OCI-LY3 (cell line): ENCODE measurements at regions not wholly inside any gene's neighbourhood (a gene's known extent, or its start where the extent isn't known, plus 50 kb on each side); places are given as distances from the start of the nearest gene placed in this dataset.
"Not testable (repeated sequence)": the region's sequence is repeated elsewhere in the genome, so short reads cannot be mapped to it uniquely, and the experiment has no call there.

Experiments
- H2AFZ ChIP-seq: fragments of 200-600, 300-600 bp; shearing (Covaris generic); 2 replicates; pipeline ENCODE4 v1.6.0; 2014; ENCODE audit warnings: antibody characterized with exemption, low read depth, low read length
- H3K27ac ChIP-seq: fragments of 200-600, 300-600 bp; sonication (generic); 2 replicates; pipeline ENCODE4 v1.5.1; 2014; ENCODE audit warnings: mild to moderate bottlenecking, low read length, moderate library complexity, mixed read lengths
- H3K27me3 ChIP-seq: fragments of 200-600, 300-600 bp; sonication (generic); 2 replicates; pipeline ENCODE4 v1.6.1; 2014; ENCODE audit warnings: low read depth, low read length, mixed read lengths
- H3K36me3 ChIP-seq: fragments of 200-600, 300-600 bp; sonication (generic); replicated peaks from 2 replicates; pipeline ENCODE3; 2014; ENCODE audit warnings: low read depth, low read length, mixed read lengths
- H3K4me1 ChIP-seq: fragments of 300-600, 200-600 bp; sonication (generic); 2 replicates; pipeline ENCODE4 v1.6.1; 2014; ENCODE audit warnings: low read length, mixed read lengths
- H3K4me2 ChIP-seq: fragments of 200-600, 300-600 bp; sonication (generic); 2 replicates; pipeline ENCODE4 v1.6.1; 2014; ENCODE audit warnings: low read length, mixed read lengths
- H3K4me3 ChIP-seq: fragments of 300-600, 200-600 bp; sonication (generic); 2 replicates; pipeline ENCODE4 v1.5.1; 2014; ENCODE audit warnings: antibody characterized with exemption, mild to moderate bottlenecking, low read length, moderate library complexity
- H3K79me2 ChIP-seq: fragments of 300-600, 200-600 bp; shearing (Covaris generic); 2 replicates; pipeline ENCODE4 v1.6.1; 2014; ENCODE audit warnings: mild to moderate bottlenecking, low read length, mixed read lengths
- H3K9ac ChIP-seq: fragments of 300-600, 200-600 bp; shearing (Covaris generic); 2 replicates; pipeline ENCODE4 v1.6.0; 2014; ENCODE audit warnings: mild to moderate bottlenecking, low read length, moderate library complexity
- H3K9me3 ChIP-seq: fragments of 200-600, 300-600 bp; shearing (Covaris generic); 2 replicates; pipeline ENCODE4 v1.6.1; 2014; ENCODE audit warnings: low read length, mixed read lengths; ENCODE audit not compliant: insufficient read depth
- H4K20me1 ChIP-seq: fragments of 200-600, 300-600 bp; sonication (generic); 2 replicates; pipeline ENCODE4 v1.6.1; 2016; ENCODE audit warnings: low read length, mixed read lengths; ENCODE audit not compliant: insufficient read depth
- EZH2phosphoT487 ChIP-seq: fragments of 200-600 bp; shearing (Covaris generic); IDR thresholded peaks from 2 replicates; pipeline ENCODE4 v1.6.1; 2018; ENCODE audit warnings: antibody characterized with exemption, mixed run types, low read depth
- TF ChIP-seq, protein P1 (sequence below): fragments of 200-600, 300-600 bp; sonication (generic); IDR thresholded peaks from 2 replicates; pipeline ENCODE4 v1.5.1; 2014; ENCODE audit warnings: antibody characterized with exemption, low read length, low read depth

DNA sequence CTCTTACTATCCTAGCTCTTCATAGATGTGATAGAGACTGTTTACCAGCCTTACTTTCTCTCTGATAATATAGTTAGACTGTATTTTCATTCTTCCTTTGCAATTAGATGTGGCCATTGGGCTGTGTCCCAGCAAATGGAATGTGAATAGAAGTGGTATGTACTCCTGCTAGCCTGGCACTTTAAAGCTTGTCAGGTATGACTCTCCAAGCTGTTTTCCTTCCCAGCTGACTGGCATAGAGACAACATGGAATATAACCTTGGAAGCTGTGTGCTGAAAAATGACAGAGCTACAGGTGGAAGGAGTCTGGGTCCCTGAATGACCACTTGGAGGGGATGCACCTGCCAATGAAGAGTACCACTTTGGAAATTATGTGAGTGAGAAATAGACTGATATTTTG lies 116.2 kb downstream of the DIRAS2 start:
- H3K9ac ChIP-seq, result no peak overlapping the region
- H3K27me3 ChIP-seq, result no peaks in the 10 kb centered on the region
- no peaks in the 10 kb centered on the region for H3K36me3 ChIP-seq
- H3K4me3 ChIP-seq, result no peak overlapping the region
- H3K27ac ChIP-seq, result no peak overlapping the region
- no peak for TF ChIP-seq EZH2phosphoT487
- TF ChIP-seq, protein P1, sequence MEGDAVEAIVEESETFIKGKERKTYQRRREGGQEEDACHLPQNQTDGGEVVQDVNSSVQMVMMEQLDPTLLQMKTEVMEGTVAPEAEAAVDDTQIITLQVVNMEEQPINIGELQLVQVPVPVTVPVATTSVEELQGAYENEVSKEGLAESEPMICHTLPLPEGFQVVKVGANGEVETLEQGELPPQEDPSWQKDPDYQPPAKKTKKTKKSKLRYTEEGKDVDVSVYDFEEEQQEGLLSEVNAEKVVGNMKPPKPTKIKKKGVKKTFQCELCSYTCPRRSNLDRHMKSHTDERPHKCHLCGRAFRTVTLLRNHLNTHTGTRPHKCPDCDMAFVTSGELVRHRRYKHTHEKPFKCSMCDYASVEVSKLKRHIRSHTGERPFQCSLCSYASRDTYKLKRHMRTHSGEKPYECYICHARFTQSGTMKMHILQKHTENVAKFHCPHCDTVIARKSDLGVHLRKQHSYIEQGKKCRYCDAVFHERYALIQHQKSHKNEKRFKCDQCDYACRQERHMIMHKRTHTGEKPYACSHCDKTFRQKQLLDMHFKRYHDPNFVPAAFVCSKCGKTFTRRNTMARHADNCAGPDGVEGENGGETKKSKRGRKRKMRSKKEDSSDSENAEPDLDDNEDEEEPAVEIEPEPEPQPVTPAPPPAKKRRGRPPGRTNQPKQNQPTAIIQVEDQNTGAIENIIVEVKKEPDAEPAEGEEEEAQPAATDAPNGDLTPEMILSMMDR, result no peak
- no peak overlapping the region for H2AFZ ChIP-seq
- no peaks in the 10 kb centered on the region for H3K4me1 ChIP-seq
- H3K79me2 ChIP-seq, result no peaks in the 10 kb centered on the region
- H4K20me1 ChIP-seq, result no peaks in the 10 kb centered on the region
- H3K9me3 ChIP-seq, result no peaks in the 10 kb centered on the region
- H3K4me2 ChIP-seq, result no peak overlapping the region

DNA sequence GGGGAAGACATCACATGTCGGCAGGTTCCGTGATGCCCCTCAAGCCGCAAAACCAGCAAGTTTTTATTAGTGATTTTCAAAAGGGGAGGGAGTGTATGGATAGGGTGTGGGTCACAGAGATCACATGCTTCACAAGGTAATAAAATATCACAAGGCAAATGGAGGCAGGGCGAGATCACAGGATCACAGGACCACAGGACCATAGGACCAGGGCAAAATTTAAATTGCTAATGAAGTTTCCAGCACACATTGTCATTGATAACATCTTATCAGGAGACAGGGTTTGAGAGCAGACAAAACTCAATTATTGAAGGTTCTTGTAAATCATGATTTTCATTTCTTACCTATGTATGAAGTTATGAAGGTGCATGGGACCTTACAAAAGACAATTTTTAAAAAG lies 106.5 kb downstream of the DIRAS2 start:
- H3K27me3 ChIP-seq, H3K9me3 ChIP-seq, H3K79me2 ChIP-seq, H3K9ac ChIP-seq, H3K4me1 ChIP-seq, H3K36me3 ChIP-seq, H2AFZ ChIP-seq, H3K27ac ChIP-seq, H3K4me3 ChIP-seq, H3K4me2 ChIP-seq, H4K20me1 ChIP-seq: not testable (repeated sequence)

GRCh38 chr9:90538566-90538965 lies 104.1 kb downstream of the DIRAS2 start:
- Histone ChIP-seq H4K20me1 (no peaks in the 10 kb centered on the region), H3K27ac (no peak overlapping the region), H3K4me1 (no peaks in the 10 kb centered on the region), H3K9me3 (no peaks in the 10 kb centered on the region), H3K36me3 (no peaks in the 10 kb centered on the region), H2AFZ (no peak overlapping the region), H3K4me2 (no peak overlapping the region), H3K4me3 (no peak overlapping the region), H3K79me2 (no peaks in the 10 kb centered on the region), H3K9ac (no peak overlapping the region), H3K27me3 (no peaks in the 10 kb centered on the region; the same call in 1 of the 2 replicates)
- no peak for TF ChIP-seq EZH2phosphoT487
- TF ChIP-seq, protein P1, result no peak

DNA sequence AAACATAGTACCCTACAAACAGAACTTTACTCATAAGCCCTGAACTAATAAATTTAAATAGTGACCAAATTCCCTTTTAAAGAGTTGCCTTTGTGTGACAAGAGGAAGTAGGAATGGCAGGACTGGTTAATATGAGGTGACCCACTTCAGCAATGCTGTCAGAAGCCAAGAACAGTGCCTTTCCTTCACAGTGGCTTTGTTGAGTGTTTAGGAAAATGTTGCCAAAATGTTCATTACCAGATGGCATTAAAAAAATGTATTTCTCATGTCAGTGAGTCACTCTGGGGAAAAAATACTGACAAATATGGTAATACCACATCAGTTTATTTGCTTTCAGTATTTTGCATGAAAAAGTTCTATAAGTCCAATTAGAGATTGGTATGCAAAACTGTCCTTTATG lies 103.3 kb downstream of the DIRAS2 start:
- H3K36me3 ChIP-seq, result no peaks in the 10 kb centered on the region
- H3K9ac ChIP-seq, result no peak overlapping the region
- H2AFZ ChIP-seq, result no peak overlapping the region
- no peak overlapping the region for H3K4me3 ChIP-seq
- H3K4me2 ChIP-seq, result no peak overlapping the region
- no peaks in the 10 kb centered on the region for H4K20me1 ChIP-seq
- H3K27ac ChIP-seq, result no peak overlapping the region
- H3K9me3 ChIP-seq, result no peaks in the 10 kb centered on the region
- no peaks in the 10 kb centered on the region for H3K4me1 ChIP-seq
- H3K27me3 ChIP-seq, result no peaks in the 10 kb centered on the region; the same call in 1 of the 2 replicates
- no peak for TF ChIP-seq EZH2phosphoT487
- TF ChIP-seq, protein P1, result no peak
- no peaks in the 10 kb centered on the region for H3K79me2 ChIP-seq

DNA sequence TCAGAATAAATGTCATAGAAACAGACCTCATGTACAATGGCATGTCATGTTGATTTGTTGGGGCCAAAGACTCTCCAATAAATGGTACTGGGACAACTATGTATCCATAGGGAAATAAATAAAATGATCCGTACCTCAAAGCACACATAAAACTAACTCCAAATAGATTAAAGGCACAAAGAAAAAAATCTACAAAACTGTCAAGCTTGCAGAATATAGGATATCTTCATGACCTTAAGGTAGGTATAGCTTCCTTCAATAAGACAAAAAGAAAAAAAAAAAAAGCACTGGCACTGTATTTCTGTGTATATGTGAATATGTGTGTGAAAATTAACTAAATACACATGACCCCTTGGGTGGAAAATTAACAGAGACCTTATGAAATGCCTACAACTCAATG lies 101.9 kb downstream of the DIRAS2 start:
- no peaks in the 10 kb centered on the region for H4K20me1 ChIP-seq
- H3K4me2 ChIP-seq, result no peak overlapping the region
- no peaks in the 10 kb centered on the region for H3K4me1 ChIP-seq
- H3K4me3 ChIP-seq, result no peak overlapping the region
- no peaks in the 10 kb centered on the region for H3K79me2 ChIP-seq
- H3K27ac ChIP-seq, result no peak overlapping the region
- no peak overlapping the region for H2AFZ ChIP-seq
- H3K9me3 ChIP-seq, result no peaks in the 10 kb centered on the region
- H3K27me3 ChIP-seq, result no peaks in the 10 kb centered on the region; the same call in 1 of the 2 replicates
- H3K9ac ChIP-seq, result no peak overlapping the region
- H3K36me3 ChIP-seq, result no peaks in the 10 kb centered on the region
- TF ChIP-seq EZH2phosphoT487, result no peak
- TF ChIP-seq, protein P1, result no peak
